GM23338 (cell line): ENCODE measurements at regions not wholly inside any gene's neighbourhood (a gene's known extent, or its start where the extent isn't known, plus 50 kb on each side); places are given as distances from the start of the nearest gene placed in this dataset.

Experiments used
- ATAC-seq: fragments of 200-7000 bp; cut with Tn5 transposase; 3 replicates; pipeline ENCODE4 v1.9.1; 2020
- DNase-seq: peaks from one replicate; pipeline ENCODE4 v3.0.0-alpha.2; 2015; ENCODE audit warnings: low spot score
- H2AFZ ChIP-seq: fragments of 200-600 bp; sonication (generic); 2 replicates; pipeline ENCODE4 v1.8.0; 2016; ENCODE audit warnings: antibody characterized with exemption, mild to moderate bottlenecking, moderate library complexity
- H3F3A ChIP-seq: fragments of 200-600 bp; sonication (generic); replicated peaks from 2 replicates; pipeline ENCODE4 v1.8.0; 2017; ENCODE audit warnings: antibody characterized with exemption, mixed run types, low read depth
- H3K27ac ChIP-seq: fragments of 200-600 bp; sonication (generic); 2 replicates; pipeline ENCODE4 v1.6.1; 2016; ENCODE audit warnings: low read depth
- H3K27me3 ChIP-seq: fragments of 200-600 bp; sonication (generic); 2 replicates; pipeline ENCODE4 v1.8.0; 2016; ENCODE audit warnings: mild to moderate bottlenecking, mixed run types, moderate library complexity; ENCODE audit not compliant: insufficient read depth
- H3K36me3 ChIP-seq: fragments of 200-600 bp; sonication (generic); 2 replicates; pipeline ENCODE4 v1.8.0; 2016; ENCODE audit warnings: mild to moderate bottlenecking; ENCODE audit not compliant: insufficient read depth
- H3K4me1 ChIP-seq: fragments of 200-600 bp; sonication (generic); 2 replicates; pipeline ENCODE4 v1.8.0; 2016; ENCODE audit warnings: mild to moderate bottlenecking, moderate library complexity; ENCODE audit not compliant: insufficient read depth
- H3K4me2 ChIP-seq: fragments of 200-600 bp; sonication (generic); 2 replicates; pipeline ENCODE4 v1.7.1; 2017; ENCODE audit warnings: mixed run types
- H3K4me3 ChIP-seq: fragments of 200-600 bp; sonication (generic); 2 replicates; pipeline ENCODE4 v1.6.1; 2016; ENCODE audit warnings: mixed run types
- H3K79me2 ChIP-seq: fragments of 200-600 bp; sonication (generic); replicated peaks from 2 replicates; pipeline ENCODE4 v1.8.0; 2017; ENCODE audit warnings: mild to moderate bottlenecking; ENCODE audit not compliant: insufficient read depth
- H3K9me2 ChIP-seq: fragments of 200-600 bp; sonication (generic); 2 replicates; pipeline ENCODE4 v1.8.0; 2017; ENCODE audit not compliant: insufficient read depth
- H4K20me1 ChIP-seq: fragments of 200-600 bp; sonication (generic); replicated peaks from 2 replicates; pipeline ENCODE4 v1.8.0; 2017; ENCODE audit warnings: mild to moderate bottlenecking; ENCODE audit not compliant: insufficient read depth
- H3K27ac Mint-ChIP-seq: 2 replicates; pipeline ENCODE4 v1.8.0; 2020; ENCODE audit warnings: inconsistent platforms, mild to moderate bottlenecking, moderate library complexity, mixed read lengths
- H3K27me3 Mint-ChIP-seq: 3 replicates; pipeline ENCODE4 v1.8.0; 2022; ENCODE audit warnings: low read depth, mild to moderate bottlenecking, moderate library complexity, mixed read lengths, inconsistent platforms; ENCODE audit not compliant: insufficient read depth, poor library complexity
- H3K36me3 Mint-ChIP-seq: 3 replicates; pipeline ENCODE4 v1.8.0; 2021; ENCODE audit warnings: low read depth, mild to moderate bottlenecking, inconsistent platforms, moderate library complexity, mixed read lengths
- H3K4me1 Mint-ChIP-seq: 3 replicates; pipeline ENCODE4 v1.8.0; 2020; ENCODE audit warnings: mild to moderate bottlenecking, inconsistent platforms, mixed read lengths
- H3K4me3 Mint-ChIP-seq: 3 replicates; pipeline ENCODE4 v1.8.0; 2021; ENCODE audit warnings: moderate library complexity, mild to moderate bottlenecking, inconsistent platforms, mixed read lengths
- H3K9me3 Mint-ChIP-seq: 3 replicates; pipeline ENCODE4 v1.8.0; 2020; ENCODE audit warnings: moderate library complexity, mild to moderate bottlenecking, inconsistent platforms, mixed read lengths
- CREB1 ChIP-seq: fragments of 250-450 bp; sonication (Bioruptor Pico); IDR thresholded peaks from 2 replicates; pipeline ENCODE4 v1.5.0; 2020; ENCODE audit warnings: low read depth, mild to moderate bottlenecking, moderate library complexity
- JUNB ChIP-seq: IDR thresholded peaks from one replicate; pipeline ENCODE4 v1.6.1; 2016; ENCODE audit warnings: antibody characterized with exemption; ENCODE audit not compliant: unreplicated experiment
- NANOG ChIP-seq: IDR thresholded peaks from 2 replicates; pipeline ENCODE4 v1.6.1; 2016; ENCODE audit warnings: antibody characterized with exemption, borderline replicate concordance
- ZNF331 ChIP-seq: fragments of 250-450 bp; sonication (Bioruptor Pico); IDR thresholded peaks from 2 replicates; pipeline ENCODE4 v1.5.0; 2020; ENCODE audit warnings: low read depth, mild to moderate bottlenecking, moderate library complexity
- TF ChIP-seq, protein P1 (sequence below): IDR thresholded peaks from one replicate; pipeline ENCODE4 v1.6.1; 2018; ENCODE audit warnings: antibody characterized with exemption; ENCODE audit not compliant: unreplicated experiment
- TF ChIP-seq, protein P2 (sequence below), 2 experiments: fragments of 200-600 bp in 1 of 2; sonication (generic) in 1 of 2; conservative IDR thresholded peaks; 2 replicates each; pipeline versions ENCODE4 v1.5.1 to v1.6.1; 2016 to 2017; ENCODE audit warnings: antibody characterized with exemption in 2 of 2, low read depth in 2 of 2, mild to moderate bottlenecking in 2 of 2, moderate library complexity in 1 of 2
- TF ChIP-seq, protein P3 (sequence below): fragments of 250-450 bp; sonication (Bioruptor Pico); IDR thresholded peaks from 2 replicates; pipeline ENCODE4 v1.5.0; 2020; ENCODE audit warnings: mild to moderate bottlenecking, moderate library complexity

DNA sequence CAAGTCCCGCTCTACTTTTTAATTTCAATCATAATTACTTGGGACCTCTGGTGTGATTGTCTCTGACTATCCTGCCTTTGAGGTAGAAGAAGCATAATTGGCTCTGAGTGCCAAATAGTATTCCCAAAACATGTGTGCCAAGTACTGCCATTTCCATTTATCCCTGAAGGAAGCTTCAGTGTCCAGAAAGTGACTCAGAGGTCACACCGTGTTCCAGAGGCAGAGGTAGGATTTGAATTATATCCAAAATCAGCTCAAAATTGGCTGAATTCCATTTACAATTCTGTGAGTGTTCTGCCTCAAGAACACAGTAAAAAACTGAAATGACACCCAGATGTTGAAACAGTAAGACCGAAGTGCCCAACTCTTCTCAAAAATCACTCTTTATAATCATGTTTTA, 255.3 kb downstream of the RSL24D1 start:
- Mint-ChIP-seq H3K4me1 (no peaks in the 10 kb centered on the region), H3K27ac (no peak overlapping the region), H3K36me3 (0 out of 3 replicates have a peak, but pooled peaks cover 4% of the 10 kb centered on the region), H3K4me3 (no peak overlapping the region), H3K9me3 (peaks cover 47% of the 10 kb centered on the region), H3K27me3 (no peaks in the 10 kb centered on the region)
- no peak overlapping the region for H3K4me3 ChIP-seq
- H4K20me1 ChIP-seq = no peaks in the 10 kb centered on the region
- H3K4me2 ChIP-seq = no peak overlapping the region
- DNase-seq = no peak
- H3K79me2 ChIP-seq = no peaks in the 10 kb centered on the region
- H3K27ac ChIP-seq = no peak overlapping the region
- no peaks in the 10 kb centered on the region for H3K36me3 ChIP-seq
- TF ChIP-seq, protein P1, sequence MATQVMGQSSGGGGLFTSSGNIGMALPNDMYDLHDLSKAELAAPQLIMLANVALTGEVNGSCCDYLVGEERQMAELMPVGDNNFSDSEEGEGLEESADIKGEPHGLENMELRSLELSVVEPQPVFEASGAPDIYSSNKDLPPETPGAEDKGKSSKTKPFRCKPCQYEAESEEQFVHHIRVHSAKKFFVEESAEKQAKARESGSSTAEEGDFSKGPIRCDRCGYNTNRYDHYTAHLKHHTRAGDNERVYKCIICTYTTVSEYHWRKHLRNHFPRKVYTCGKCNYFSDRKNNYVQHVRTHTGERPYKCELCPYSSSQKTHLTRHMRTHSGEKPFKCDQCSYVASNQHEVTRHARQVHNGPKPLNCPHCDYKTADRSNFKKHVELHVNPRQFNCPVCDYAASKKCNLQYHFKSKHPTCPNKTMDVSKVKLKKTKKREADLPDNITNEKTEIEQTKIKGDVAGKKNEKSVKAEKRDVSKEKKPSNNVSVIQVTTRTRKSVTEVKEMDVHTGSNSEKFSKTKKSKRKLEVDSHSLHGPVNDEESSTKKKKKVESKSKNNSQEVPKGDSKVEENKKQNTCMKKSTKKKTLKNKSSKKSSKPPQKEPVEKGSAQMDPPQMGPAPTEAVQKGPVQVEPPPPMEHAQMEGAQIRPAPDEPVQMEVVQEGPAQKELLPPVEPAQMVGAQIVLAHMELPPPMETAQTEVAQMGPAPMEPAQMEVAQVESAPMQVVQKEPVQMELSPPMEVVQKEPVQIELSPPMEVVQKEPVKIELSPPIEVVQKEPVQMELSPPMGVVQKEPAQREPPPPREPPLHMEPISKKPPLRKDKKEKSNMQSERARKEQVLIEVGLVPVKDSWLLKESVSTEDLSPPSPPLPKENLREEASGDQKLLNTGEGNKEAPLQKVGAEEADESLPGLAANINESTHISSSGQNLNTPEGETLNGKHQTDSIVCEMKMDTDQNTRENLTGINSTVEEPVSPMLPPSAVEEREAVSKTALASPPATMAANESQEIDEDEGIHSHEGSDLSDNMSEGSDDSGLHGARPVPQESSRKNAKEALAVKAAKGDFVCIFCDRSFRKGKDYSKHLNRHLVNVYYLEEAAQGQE = no peak
- no peaks in the 10 kb centered on the region for H3K9me2 ChIP-seq
- no peak overlapping the region for H2AFZ ChIP-seq
- no peaks in the 10 kb centered on the region for H3K27me3 ChIP-seq
- no peaks in the 10 kb centered on the region for H3K4me1 ChIP-seq
- no peak for ATAC-seq
- no peaks in the 10 kb centered on the region for H3F3A ChIP-seq

DNA sequence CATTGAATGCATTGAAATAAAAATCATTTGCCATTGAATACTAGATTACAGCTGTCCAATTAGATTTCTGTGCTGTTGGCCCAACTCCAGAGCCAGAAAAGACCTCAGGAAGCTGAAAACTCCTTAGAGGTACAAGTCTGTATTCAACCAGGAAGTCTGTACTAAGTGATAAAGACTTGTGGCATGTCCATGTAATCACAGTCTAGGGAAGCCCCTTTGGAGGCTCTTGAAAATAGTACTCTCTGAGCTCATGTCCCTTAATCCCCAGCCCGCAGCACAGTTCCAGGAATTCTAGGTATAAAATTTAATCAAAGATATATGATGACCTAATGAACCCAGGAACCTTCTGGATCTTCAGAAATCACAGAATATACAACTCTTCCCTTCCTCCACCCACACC, 279.4 kb downstream of the RSL24D1 start:
- H3K4me2 ChIP-seq = no peak overlapping the region
- H3K4me3 ChIP-seq = no peak overlapping the region
- H4K20me1 ChIP-seq = no peaks in the 10 kb centered on the region
- no peak overlapping the region for H3K27ac ChIP-seq
- Mint-ChIP-seq H3K27me3 (no peaks in the 10 kb centered on the region), H3K4me1 (no peaks in the 10 kb centered on the region), H3K27ac (no peak overlapping the region), H3K9me3 (peaks cover 57% of the 10 kb centered on the region), H3K36me3 (no peaks in the 10 kb centered on the region; the same call in 2 of the 3 replicates), H3K4me3 (no peak overlapping the region)
- H3K36me3 ChIP-seq = no peaks in the 10 kb centered on the region; the same call in 1 of the 2 replicates
- H3K9me2 ChIP-seq = no peaks in the 10 kb centered on the region
- no peaks in the 10 kb centered on the region for H3F3A ChIP-seq
- DNase-seq (no peak), ATAC-seq (no peak)
- no peaks in the 10 kb centered on the region for H3K4me1 ChIP-seq
- H2AFZ ChIP-seq = no peak overlapping the region
- no peaks in the 10 kb centered on the region for H3K79me2 ChIP-seq
- no peaks in the 10 kb centered on the region for H3K27me3 ChIP-seq
- no peak for TF ChIP-seq ZNF331
- TF ChIP-seq CREB1 = no peak
- TF ChIP-seq NANOG = no peak
- no peak for TF ChIP-seq JUNB
- TF ChIP-seq, protein P2, sequence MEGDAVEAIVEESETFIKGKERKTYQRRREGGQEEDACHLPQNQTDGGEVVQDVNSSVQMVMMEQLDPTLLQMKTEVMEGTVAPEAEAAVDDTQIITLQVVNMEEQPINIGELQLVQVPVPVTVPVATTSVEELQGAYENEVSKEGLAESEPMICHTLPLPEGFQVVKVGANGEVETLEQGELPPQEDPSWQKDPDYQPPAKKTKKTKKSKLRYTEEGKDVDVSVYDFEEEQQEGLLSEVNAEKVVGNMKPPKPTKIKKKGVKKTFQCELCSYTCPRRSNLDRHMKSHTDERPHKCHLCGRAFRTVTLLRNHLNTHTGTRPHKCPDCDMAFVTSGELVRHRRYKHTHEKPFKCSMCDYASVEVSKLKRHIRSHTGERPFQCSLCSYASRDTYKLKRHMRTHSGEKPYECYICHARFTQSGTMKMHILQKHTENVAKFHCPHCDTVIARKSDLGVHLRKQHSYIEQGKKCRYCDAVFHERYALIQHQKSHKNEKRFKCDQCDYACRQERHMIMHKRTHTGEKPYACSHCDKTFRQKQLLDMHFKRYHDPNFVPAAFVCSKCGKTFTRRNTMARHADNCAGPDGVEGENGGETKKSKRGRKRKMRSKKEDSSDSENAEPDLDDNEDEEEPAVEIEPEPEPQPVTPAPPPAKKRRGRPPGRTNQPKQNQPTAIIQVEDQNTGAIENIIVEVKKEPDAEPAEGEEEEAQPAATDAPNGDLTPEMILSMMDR (conservative IDR thresholded peaks at IDR 0.05; ENCODE audit: low read depth in 2 of 2) = no peak
- TF ChIP-seq, protein P3, sequence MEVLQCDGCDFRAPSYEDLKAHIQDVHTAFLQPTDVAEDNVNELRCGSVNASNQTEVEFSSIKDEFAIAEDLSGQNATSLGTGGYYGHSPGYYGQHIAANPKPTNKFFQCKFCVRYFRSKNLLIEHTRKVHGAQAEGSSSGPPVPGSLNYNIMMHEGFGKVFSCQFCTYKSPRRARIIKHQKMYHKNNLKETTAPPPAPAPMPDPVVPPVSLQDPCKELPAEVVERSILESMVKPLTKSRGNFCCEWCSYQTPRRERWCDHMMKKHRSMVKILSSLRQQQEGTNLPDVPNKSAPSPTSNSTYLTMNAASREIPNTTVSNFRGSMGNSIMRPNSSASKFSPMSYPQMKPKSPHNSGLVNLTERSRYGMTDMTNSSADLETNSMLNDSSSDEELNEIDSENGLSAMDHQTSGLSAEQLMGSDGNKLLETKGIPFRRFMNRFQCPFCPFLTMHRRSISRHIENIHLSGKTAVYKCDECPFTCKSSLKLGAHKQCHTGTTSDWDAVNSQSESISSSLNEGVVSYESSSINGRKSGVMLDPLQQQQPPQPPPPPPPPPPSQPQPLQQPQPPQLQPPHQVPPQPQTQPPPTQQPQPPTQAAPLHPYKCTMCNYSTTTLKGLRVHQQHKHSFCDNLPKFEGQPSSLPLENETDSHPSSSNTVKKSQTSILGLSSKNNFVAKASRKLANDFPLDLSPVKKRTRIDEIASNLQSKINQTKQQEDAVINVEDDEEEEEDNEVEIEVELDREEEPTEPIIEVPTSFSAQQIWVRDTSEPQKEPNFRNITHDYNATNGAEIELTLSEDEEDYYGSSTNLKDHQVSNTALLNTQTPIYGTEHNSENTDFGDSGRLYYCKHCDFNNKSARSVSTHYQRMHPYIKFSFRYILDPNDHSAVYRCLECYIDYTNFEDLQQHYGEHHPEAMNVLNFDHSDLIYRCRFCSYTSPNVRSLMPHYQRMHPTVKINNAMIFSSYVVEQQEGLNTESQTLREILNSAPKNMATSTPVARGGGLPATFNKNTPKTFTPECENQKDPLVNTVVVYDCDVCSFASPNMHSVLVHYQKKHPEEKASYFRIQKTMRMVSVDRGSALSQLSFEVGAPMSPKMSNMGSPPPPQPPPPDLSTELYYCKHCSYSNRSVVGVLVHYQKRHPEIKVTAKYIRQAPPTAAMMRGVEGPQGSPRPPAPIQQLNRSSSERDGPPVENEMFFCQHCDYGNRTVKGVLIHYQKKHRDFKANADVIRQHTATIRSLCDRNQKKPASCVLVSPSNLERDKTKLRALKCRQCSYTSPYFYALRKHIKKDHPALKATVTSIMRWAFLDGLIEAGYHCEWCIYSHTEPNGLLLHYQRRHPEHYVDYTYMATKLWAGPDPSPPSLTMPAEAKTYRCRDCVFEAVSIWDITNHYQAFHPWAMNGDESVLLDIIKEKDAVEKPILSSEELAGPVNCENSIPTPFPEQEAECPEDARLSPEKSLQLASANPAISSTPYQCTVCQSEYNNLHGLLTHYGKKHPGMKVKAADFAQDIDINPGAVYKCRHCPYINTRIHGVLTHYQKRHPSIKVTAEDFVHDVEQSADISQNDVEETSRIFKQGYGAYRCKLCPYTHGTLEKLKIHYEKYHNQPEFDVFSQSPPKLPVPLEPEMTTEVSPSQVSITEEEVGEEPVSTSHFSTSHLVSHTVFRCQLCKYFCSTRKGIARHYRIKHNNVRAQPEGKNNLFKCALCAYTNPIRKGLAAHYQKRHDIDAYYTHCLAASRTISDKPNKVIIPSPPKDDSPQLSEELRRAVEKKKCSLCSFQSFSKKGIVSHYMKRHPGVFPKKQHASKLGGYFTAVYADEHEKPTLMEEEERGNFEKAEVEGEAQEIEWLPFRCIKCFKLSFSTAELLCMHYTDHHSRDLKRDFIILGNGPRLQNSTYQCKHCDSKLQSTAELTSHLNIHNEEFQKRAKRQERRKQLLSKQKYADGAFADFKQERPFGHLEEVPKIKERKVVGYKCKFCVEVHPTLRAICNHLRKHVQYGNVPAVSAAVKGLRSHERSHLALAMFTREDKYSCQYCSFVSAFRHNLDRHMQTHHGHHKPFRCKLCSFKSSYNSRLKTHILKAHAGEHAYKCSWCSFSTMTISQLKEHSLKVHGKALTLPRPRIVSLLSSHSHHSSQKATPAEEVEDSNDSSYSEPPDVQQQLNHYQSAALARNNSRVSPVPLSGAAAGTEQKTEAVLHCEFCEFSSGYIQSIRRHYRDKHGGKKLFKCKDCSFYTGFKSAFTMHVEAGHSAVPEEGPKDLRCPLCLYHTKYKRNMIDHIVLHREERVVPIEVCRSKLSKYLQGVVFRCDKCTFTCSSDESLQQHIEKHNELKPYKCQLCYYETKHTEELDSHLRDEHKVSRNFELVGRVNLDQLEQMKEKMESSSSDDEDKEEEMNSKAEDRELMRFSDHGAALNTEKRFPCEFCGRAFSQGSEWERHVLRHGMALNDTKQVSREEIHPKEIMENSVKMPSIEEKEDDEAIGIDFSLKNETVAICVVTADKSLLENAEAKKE (CRISPR knock-in tag) = no peak
